HG03108 (cell line): ENCODE measurements at regions not wholly inside any gene's neighbourhood (a gene's known extent, or its start where the extent isn't known, plus 50 kb on each side); places are given as distances from the start of the nearest gene placed in this dataset.

Experiments used
- ATAC-seq: cut with Tn5 transposase; IDR thresholded peaks from one replicate; pipeline ENCODE4 v1.9.1; 2021; ENCODE audit warnings: moderate library complexity; ENCODE audit not compliant: unreplicated experiment

- no peak for ATAC-seq
These were observed 97.7 kb upstream of the TOP3B start for GRCh38 chr22:22080270-22080669.

DNA sequence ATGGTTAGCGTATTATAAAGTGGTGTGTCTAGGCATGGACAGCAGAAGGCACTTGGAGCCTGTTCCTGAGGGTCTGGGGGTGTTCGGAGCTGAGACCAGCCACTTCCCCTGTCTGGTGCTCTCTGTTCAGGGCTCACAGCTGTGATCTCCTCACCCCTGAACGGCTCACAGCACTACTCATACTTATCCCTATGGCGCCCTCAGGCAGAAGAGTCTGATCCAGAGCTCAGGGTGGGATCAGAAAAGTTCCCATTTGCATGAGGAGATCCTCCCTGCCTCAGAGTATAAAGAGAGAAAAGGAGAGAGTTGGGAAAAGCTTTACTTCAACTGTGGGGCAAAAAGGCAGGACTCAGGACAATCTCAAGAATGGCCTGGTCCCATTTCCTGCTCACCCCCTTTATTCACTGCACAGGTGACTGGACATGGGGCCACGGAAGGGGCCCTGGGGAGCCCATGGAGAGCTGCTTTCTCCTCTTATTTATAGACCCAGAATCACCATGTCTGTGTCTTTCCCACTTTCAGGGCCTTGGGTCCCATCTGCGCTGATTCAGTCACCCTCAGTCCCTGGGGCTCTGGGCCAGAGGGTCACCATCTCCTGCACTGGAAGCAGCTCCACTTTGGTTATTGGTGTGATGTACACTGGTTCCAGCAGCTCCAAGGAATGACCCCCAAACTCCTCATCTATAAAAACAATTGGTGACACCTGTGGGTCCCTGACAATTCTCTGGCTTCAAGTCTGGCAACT is 97.0 kb upstream of the TOP3B start:
- ATAC-seq: no peak

GRCh38 chr22:22078329-22078728 is 95.7 kb upstream of the TOP3B start:
- no peak for ATAC-seq

- no peak for ATAC-seq
These were observed 94.5 kb upstream of the TOP3B start for GRCh38 chr22:22076932-22077703.

GRCh38 chr22:22076361-22076760 is 93.8 kb upstream of the TOP3B start:
- ATAC-seq: no peak

GRCh38 chr22:22075382-22076163 is 93.0 kb upstream of the TOP3B start:
- ATAC-seq: no peak

DNA sequence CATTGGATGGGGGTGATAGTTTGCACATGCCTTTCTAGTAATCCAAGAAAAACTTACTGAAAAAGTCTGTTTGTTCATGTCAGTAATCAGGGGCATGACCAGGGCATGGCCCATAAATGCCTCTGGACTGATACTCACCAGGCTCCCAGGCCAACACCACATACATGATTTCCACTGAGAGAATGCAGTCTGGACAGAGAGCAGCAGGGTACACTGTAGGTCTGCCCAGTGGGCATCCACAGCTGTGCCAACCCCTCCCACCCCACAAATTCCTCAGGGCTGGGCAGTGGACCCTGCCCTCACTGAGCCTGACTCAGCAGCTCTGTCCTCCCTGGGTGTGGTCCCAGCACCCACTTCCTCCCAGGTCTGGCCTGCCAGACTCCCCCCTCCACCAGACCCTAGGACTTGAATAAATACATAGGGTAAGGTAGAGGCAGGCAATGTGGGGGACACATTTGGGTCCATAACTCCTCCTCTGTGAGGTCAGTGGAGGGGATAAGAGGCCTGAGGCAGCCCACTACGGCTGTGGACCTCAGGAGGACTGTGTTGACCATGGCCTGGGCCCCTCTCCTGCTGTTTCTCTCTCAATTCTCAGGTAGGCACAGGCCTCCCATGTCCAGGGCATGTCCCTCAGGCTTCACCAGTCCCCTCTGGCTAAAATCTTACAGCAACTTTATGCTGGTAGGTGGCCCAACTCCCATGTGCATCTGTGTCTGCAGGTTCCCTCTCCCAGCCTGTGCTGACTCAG is 92.2 kb upstream of the TOP3B start:
- no peak for ATAC-seq

DNA sequence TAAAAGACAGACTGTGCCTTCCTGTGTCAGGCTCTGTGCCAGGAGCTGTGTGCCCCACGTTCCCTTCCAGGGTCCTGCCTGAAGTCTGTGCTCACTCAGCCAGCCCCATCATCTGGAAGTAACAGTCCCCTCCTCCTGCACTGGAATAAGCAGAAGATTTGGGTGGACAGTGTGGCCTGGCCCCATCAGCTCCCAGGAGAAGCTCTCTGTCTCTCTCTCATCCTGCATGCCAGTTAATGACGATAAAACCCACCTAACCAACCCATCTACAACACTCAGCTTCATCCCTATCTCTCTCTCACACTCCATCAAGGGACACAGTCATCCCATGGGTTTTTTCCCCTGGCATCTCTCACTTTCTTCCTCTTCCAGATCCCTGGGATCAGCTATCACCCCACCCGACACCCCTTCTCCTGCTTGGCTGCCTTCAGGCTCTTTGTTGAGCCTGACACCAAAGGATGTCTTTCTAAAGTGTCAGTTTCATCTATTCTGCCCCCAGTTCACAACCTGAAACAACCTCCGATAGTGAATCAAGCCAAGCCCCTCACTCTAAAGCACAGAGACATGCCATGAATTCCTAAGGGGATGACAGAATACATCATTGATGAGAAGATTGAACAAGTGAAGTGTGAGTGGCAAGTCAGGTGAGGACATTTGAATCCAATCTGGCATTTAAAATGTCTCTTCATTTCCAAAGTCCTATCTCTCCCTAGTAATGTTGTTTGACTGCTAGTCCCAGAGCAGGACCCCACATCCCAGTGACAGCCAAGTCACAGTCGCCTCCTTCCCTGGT is 91.4 kb upstream of the TOP3B start:
- ATAC-seq: no peak

DNA sequence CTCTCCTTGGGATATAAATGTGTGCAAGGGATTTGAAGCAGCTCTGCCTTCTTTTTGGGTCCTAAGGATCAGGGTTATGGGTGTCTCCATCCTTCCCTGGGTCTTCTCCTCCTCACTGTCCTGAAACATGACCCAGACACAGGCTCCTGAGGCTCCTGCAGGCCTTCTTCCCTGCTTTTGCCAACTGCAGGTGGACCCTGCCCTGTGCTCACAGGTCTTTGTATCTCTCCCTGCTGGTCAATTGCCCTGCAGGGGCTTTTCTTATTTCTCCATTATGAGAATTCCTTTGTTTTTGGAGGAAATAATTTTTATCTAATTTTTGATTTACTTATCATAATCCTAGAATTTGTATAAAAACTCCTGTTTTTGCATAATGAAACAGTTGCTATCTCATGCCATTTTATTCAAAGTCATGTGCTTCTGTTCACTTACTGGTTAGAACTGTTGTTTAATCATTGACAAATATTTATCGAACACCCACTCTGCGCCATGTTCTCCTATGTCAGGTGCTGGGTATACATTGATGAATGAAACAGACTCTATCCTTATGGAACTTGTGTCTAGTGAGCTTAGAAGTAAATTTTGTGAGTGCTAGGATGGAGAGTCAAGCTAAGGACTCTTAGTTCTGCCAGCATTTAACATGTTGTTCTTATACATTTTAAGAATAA is 89.7 kb upstream of the TOP3B start:
- no peak for ATAC-seq

- no peak for ATAC-seq
These were observed 88.9 kb upstream of the TOP3B start for GRCh38 chr22:22071455-22071854.

GRCh38 chr22:22070371-22070824 is 87.8 kb upstream of the TOP3B start:
- no peak for ATAC-seq

GRCh38 chr22:22069450-22070370 is 87.1 kb upstream of the TOP3B start:
- ATAC-seq: no peak

DNA sequence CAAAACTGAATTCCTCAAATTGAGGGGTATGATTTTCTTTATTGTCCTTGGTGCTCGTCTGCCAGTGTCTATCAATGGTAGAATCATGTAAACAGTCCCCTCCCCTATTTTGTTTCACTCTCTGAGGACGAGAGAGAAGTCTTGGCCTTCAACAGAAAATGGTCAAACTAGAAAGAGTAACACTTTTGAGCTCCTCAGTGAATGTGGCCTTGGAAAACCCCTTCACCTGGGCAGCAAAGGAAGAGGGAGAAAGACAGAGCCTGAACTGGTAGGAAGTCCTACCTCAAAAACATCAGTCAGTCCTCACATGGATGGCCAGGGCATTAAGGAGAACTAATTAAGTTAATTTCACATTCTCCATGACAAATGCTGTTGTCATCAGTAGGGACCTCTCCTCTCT is 86.1 kb upstream of the TOP3B start:
- ATAC-seq: no peak

- ATAC-seq: no peak
These were observed 85.4 kb upstream of the TOP3B start for GRCh38 chr22:22068025-22068424.

GRCh38 chr22:22067192-22067591 is 84.6 kb upstream of the TOP3B start:
- no peak for ATAC-seq

GRCh38 chr22:22064580-22064979 is 82.0 kb upstream of the TOP3B start:
- ATAC-seq: no peak

- no peak for ATAC-seq
These were observed 79.8 kb upstream of the TOP3B start for GRCh38 chr22:22062306-22062793.
